GM10266 (cell line): ENCODE measurements at regions not wholly inside any gene's neighbourhood (a gene's known extent, or its start where the extent isn't known, plus 50 kb on each side); places are given as distances from the start of the nearest gene placed in this dataset.

Source experiments
- DNase-seq: peaks from one replicate; pipeline ENCODE4 v3.0.0; 2012; ENCODE audit errors: extremely low spot score
- TF ChIP-seq, protein P1 (sequence below): IDR thresholded peaks from 2 replicates; pipeline ENCODE4 v1.5.1; 2012; ENCODE audit warnings: mild to moderate bottlenecking, low read depth; ENCODE audit not compliant: control insufficient read depth, insufficient read depth; ENCODE audit errors: missing control alignments

DNA sequence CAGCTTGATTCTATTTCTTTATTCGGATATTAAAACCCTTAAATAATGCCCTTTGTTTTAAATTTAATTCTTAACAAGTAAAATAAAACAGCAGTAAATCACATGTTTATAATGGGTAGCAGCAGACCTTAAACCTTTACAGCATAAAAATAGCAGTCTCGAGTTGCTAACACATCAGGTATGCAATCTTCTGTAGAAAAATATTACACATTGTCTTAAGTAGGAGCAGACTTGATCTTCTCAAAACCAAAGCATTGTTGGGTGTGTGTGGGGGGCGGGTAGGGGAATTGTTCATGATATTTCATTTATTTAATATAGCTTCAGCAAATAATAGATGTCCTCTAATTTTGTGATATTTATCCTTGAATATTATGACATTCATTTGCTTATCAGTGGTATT, 331.4 kb downstream of the PCDH7 start:
- TF ChIP-seq, protein P1, sequence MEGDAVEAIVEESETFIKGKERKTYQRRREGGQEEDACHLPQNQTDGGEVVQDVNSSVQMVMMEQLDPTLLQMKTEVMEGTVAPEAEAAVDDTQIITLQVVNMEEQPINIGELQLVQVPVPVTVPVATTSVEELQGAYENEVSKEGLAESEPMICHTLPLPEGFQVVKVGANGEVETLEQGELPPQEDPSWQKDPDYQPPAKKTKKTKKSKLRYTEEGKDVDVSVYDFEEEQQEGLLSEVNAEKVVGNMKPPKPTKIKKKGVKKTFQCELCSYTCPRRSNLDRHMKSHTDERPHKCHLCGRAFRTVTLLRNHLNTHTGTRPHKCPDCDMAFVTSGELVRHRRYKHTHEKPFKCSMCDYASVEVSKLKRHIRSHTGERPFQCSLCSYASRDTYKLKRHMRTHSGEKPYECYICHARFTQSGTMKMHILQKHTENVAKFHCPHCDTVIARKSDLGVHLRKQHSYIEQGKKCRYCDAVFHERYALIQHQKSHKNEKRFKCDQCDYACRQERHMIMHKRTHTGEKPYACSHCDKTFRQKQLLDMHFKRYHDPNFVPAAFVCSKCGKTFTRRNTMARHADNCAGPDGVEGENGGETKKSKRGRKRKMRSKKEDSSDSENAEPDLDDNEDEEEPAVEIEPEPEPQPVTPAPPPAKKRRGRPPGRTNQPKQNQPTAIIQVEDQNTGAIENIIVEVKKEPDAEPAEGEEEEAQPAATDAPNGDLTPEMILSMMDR, result no peak
- no peak for DNase-seq

DNA sequence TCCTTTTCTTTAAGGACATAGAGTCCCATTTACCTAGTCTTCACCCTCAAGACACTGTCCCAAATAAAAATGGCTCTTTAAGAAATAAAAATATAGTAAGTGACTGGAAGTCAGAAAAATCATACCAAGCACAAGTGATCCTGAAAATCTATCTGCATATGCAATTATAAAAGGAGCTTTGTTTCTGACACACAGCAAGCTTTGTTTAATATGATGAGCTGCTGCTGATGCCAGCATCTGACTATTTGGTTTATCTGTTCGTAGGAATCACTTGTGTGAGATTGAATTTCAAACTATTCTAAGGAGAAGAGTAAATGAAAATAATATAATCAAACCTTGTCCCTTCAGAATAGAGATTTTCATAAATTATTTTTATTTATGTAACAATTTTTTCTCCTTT, 332.4 kb downstream of the PCDH7 start:
- DNase-seq, result no peak
- TF ChIP-seq, protein P1, result no peak

DNA sequence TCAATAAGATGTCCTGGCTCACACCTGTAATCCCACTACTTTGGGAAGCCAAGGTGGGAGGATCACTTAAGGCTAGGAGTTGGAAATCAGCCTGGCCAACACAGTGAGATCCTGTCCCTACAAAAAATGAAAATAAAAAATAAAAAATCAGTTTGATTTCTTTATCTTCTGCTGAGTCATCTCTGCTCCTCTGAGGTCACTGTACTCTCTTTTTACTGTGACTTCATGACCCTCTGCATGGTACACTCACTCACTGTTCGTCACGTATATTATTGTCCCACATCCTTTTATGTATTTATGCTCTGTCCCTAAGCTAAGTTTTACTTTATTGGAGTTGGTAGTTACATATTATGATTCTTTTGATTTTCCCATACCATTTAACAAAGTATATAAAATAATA, 333.3 kb downstream of the PCDH7 start:
- no peak for DNase-seq
- TF ChIP-seq, protein P1, result no peak

DNA sequence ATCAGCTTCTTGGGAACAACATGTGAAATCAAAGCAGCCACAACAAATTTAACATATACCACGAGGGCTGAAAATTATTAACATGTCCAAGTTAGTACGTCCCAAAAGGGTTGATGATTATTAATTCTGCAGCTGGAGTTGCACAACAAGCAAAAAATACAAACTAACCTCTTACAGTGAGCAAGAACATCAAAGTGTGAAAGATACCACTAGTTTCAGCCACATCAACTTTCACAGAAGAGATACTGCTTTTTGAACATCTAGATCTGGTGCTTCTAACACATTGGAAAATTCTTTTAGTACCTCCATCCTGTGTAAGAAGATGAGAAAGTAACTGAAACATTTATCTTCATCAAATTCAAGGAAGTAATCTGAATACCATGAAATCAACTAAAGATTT, 334.1 kb downstream of the PCDH7 start:
- DNase-seq, result no peak
- TF ChIP-seq, protein P1, result no peak

DNA sequence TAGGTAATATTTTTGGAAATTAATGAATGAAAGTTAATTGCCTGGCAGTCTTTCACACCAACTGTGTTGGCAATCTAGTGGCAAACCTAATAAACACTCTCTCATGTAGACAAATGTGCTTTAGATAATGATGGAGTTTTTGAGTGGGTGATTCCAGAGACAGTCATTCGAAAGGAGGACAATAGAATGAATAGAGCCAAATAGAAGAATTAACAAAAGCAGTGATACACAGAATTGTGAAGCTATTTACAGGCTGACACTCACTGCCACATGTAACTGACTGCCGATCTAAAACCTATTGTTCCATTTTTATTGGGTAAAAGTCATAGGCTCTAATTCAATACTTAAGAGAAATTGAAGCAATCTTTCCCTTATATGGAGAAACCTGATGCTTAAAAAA, 338.5 kb downstream of the PCDH7 start:
- DNase-seq, result no peak
- TF ChIP-seq, protein P1, result no peak

DNA sequence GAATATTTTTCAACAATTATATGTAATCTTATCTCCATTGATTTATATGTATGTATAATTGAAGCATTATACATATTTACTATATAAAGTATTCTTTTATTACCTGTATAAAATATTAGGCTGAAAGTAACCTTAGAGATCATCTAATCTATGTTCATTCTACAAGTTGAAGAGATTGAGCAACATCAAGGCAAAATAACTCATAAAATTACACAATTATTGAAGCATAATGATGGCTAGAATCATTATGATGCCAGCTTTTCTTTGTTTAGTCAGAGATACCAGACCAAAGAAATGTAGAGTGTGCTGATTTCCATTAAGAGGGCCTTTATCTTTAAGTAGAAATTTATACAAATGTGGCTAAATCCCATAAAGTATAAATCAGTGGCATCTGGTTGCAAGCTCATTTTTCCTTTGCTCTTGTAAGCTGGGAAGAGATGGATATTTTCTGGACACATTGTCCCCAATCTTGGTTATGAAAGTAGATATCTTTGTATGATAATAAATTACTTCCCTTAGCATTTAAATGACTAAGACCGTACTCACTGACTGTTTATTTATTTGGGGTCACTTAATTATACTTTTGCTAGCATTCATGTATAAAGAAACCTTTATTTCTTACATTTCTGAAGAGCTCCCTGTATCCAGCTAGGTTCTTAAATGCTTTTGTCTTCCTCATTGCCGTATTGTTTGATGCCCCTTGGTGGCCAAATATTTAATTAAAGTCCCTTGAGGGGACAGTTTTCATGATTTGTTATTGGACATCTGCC, 339.8 kb downstream of the PCDH7 start:
- DNase-seq, result no peak
- TF ChIP-seq, protein P1, result no peak

DNA sequence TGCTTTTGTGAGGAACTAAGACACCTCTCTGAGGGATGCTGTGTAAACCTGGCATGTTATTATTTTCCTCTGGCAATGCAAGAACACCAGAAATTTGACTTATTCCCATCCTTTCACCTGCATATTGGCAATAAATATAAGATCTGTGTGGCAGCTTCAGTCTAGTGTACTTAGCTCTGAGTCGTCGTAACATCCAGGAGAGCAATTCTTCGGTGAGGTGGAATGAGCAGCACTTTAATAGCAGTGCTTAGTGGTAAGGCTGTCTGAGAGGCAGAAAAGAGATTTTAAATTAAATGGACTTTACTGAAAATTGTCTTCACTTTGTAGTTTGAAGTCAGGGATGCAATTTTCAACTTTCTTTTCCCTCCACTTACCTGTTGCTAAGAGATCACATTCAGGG, 344.9 kb downstream of the PCDH7 start:
- DNase-seq, result no peak
- TF ChIP-seq, protein P1, result no peak
